ENCODE measurements at regions not wholly inside any gene's neighbourhood (a gene's known extent, or its start where the extent isn't known, plus 50 kb on each side); places are given as distances from the start of the nearest gene placed in this dataset.
A peak's percentile ranks its signal among the peaks of the same experiment; 100 is the strongest.

DNA sequence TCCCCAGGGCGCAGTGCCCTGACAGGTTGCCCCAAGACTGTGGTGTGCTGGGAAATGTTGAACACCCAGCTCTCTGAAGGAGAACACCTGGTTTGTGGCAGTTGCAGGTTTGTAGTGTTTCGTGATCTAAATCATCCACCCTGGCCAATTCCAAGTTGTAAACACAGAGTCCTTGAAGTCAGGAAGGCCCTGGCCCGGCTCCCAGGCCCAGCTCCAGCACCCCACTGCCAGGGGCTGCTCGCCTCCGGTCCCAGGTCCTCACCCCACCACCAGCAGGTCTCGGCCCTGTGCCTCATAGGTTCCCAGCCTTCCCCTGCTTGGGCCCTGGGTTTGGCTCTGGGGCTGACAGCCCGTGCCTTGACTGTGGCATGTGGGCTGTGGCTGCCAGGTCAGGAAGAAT, 121.4 kb upstream of the MLN start:
- peaks cover 2% of the 10 kb centered on the region for H3K9me3 Mint-ChIP-seq
- DNase-seq: no peak
- no peak for ATAC-seq (ENCODE audit: low read depth)
- no peak overlapping the region for H3K27ac Mint-ChIP-seq
- peaks cover 8% of the 10 kb centered on the region for H3K4me1 Mint-ChIP-seq
- peaks cover 5% of the 10 kb centered on the region for H3K27me3 Mint-ChIP-seq
- H3K36me3 Mint-ChIP-seq: no peaks in the 10 kb centered on the region
- POLR2A ChIA-PET: no interaction called here
- H3K4me3 Mint-ChIP-seq: no peak overlapping the region

DNA sequence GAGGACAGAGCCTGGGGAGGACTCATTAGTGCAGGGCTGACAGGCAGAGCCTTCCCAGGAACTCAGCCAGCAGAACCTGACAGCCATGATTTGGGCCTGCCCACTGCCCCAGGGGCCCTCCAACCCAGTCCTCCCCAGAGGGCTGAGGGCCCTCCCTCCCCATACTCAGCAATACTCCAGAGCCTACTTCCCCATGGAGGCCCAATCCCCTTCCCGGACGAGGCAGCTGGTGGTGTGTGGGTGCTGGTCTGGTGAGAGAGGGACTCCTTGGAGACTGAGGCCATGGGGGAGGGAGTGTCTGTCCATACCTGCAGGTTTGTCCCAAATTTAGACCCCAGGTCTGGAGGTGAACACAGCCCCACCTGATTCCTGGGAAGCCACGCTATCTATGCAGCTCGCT, 120.9 kb upstream of the MLN start:
- H3K27ac Mint-ChIP-seq: no peak overlapping the region

DNA sequence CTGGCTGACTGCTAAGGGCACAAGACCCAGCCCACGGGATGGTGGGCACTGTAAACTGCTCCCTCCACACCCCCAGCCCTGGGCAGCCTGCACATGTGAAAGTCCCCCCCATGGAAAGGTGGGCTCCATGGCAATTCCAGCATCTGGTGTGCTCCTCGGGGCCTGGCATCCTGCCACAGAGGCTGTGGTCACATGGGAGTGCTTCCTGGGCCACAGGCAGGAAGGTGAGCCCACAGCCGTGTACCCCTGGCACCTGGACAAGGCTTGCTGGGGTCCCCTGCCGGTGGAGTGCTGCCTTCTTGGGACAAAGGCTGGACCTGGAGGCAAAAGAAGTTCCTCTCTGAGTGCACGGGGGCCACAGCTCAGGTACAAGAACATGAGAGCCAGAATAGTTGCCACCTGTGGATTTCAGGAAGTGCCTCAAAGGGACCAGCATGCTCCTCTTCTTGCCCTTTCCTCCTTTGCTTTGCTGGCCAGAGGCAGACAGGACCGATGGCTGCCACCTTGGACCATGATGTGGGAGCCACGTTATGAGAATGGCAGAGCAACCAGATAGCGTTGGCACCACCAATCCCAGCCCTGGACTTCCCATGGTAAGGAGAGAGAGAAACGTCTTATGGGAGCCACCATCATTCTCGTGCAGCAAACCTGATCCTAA, 120.2 kb upstream of the MLN start:
- DNase-seq: no peak
- Mint-ChIP-seq H3K4me1 (peaks cover 8% of the 10 kb centered on the region), H3K36me3 (no peaks in the 10 kb centered on the region), H3K27me3 (peaks cover 3% of the 10 kb centered on the region), H3K4me3 (no peak overlapping the region), H3K9me3 (peaks cover 2% of the 10 kb centered on the region), H3K27ac (no peak overlapping the region)
- peak; percentile 43 for ATAC-seq (ENCODE audit: low read depth)
- POLR2A ChIA-PET: interaction anchor here (1.5 kb wide), 1 partner anchor 10 kb away, joined by 4 read pairs; no protein-coding TSS in a partner anchor

More for the DNA sequence above, 120.9 kb upstream of the MLN start:
- peaks cover 8% of the 10 kb centered on the region for H3K4me1 Mint-ChIP-seq
- POLR2A ChIA-PET: no interaction called here
- peaks cover 2% of the 10 kb centered on the region for H3K9me3 Mint-ChIP-seq
- ATAC-seq (ENCODE audit: low read depth) (no peak), DNase-seq (no peak)
- H3K36me3 Mint-ChIP-seq: no peaks in the 10 kb centered on the region
- H3K4me3 Mint-ChIP-seq: no peak overlapping the region
- H3K27me3 Mint-ChIP-seq: peaks cover 5% of the 10 kb centered on the region

DNA sequence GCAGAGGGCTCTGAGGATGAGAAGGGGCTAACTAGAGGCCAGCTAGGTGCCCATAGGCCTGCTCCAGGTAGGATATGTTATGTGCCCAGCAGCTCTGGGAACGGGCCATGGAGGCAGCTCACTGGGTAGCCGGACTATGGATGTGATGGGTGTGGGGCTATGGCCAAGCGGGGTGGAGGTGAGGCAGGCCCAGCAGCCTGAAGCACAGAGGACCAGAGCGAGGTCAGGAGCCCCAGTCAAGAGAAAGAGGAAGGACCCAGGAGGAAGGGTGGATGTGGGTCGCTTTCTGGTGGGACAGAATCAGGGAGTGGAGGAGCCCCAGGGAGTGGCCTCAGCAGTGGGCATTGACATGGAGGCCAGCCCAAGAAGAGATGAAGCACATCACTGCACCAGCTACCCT, 117.9 kb upstream of the MLN start:
- no peaks in the 10 kb centered on the region for H3K36me3 Mint-ChIP-seq

DNA sequence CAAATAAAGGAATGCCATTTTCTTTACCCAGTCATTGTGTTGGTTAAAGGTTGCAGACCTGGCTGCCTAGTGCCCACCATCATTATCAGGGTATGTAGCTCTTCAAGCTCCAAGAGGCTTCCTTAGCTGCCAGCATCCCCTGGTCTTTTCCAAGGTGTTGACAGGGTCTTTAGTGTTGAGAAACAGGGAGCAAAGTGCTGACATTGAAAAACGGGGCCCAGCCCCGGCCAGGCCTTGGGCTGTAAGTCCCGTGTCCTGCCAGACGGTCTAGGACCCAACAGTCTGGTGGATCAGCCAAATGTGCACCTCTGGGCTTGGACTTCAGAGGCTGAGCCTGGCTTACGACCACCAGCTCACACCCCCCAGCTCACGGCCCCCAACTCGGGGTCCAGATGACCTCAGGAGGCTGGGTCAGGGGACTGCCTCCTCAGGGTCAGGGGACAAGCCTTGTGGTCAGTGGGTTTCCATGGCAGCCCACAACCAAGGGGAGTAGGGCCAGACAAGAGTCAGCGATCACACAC, 114.4 kb upstream of the MLN start:
- Mint-ChIP-seq H3K27me3 (peaks cover 2% of the 10 kb centered on the region), H3K27ac (no peak overlapping the region), H3K4me1 (peaks cover 18% of the 10 kb centered on the region), H3K36me3 (peaks cover 2% of the 10 kb centered on the region), H3K4me3 (no peak overlapping the region), H3K9me3 (no peaks in the 10 kb centered on the region)
- ATAC-seq (ENCODE audit: low read depth) (no peak), DNase-seq (no peak)
- POLR2A ChIA-PET: interaction anchor here (1.8 kb wide), 1 partner anchor 14 kb away, joined by 4 read pairs; no protein-coding TSS in a partner anchor

More for the DNA sequence above, 117.9 kb upstream of the MLN start:
- Mint-ChIP-seq H3K27me3 (peaks cover 3% of the 10 kb centered on the region), H3K4me1 (peaks cover 8% of the 10 kb centered on the region), H3K27ac (no peak overlapping the region), H3K4me3 (no peak overlapping the region), H3K9me3 (no peaks in the 10 kb centered on the region)
- DNase-seq (no peak), ATAC-seq (ENCODE audit: low read depth) (no peak)
- POLR2A ChIA-PET: interaction anchor here (2.0 kb wide), 1 partner anchor 17 kb away, joined by 5 read pairs; no protein-coding TSS in a partner anchor

DNA sequence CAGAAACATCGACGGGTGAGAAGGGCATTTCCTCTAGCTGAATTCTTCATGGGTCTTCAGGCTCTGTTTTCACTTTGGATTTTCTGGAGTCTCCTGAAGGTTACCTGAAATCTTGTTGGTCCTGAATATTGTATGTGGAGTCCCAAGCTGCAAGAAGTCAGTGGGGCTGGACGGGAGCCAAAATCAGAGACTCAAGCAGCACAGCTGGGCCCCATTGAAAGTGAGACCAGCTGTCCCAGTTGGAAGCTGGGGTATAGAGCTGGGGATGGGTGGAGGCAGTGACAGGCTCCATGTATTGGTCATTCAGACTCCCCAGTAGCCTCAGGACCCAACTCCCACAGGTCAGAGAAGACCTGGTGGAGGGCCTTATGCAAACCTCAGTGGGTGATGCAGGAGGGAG, 111.3 kb upstream of the MLN start:
- ATAC-seq (ENCODE audit: low read depth): no peak
- Mint-ChIP-seq H3K27ac (peak overlapping the region; percentile 82), H3K4me3 (peak overlapping the region; percentile 48), H3K36me3 (peaks cover 2% of the 10 kb centered on the region), H3K4me1 (peaks cover 30% of the 10 kb centered on the region), H3K27me3 (no peaks in the 10 kb centered on the region), H3K9me3 (no peaks in the 10 kb centered on the region)
- DNase-seq: no peak
- POLR2A ChIA-PET: interaction anchor here (0.7 to 4.9 kb wide), 7 partner anchors 8 to 136 kb away, joined by 3 to 59 read pairs (median 4); no protein-coding TSS in a partner anchor

DNA sequence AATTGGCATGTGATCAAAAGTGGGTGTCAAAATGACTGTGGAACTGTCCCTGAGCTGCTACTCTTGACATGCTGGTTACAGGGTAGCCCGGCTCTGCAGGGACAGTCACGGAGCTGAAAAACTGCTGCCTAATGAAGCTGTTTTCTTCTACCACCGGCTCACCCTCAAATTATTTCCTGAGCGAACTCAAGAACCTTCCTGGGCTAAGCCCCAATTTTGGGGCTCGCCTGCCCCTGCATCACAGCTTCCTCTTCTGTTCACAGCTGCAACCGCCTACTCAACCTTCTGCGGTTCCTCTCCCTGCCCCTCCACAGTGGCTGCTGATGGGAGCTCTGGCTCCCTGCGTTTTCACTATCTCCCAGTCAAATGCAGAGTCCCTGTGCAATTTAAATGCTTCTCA, 110.8 kb upstream of the MLN start:
- POLR2A ChIA-PET: interaction anchor here (0.7 to 4.9 kb wide), 7 partner anchors 8 to 135 kb away, joined by 3 to 59 read pairs (median 4); no protein-coding TSS in a partner anchor
- peak; percentile 56 for DNase-seq
- Mint-ChIP-seq H3K4me3 (peak overlapping the region; percentile 48), H3K4me1 (peaks cover 33% of the 10 kb centered on the region), H3K36me3 (peaks cover 2% of the 10 kb centered on the region), H3K27me3 (no peaks in the 10 kb centered on the region), H3K9me3 (no peaks in the 10 kb centered on the region), H3K27ac (peak overlapping the region; percentile 82)
- peak; percentile 93 for ATAC-seq (ENCODE audit: low read depth)

DNA sequence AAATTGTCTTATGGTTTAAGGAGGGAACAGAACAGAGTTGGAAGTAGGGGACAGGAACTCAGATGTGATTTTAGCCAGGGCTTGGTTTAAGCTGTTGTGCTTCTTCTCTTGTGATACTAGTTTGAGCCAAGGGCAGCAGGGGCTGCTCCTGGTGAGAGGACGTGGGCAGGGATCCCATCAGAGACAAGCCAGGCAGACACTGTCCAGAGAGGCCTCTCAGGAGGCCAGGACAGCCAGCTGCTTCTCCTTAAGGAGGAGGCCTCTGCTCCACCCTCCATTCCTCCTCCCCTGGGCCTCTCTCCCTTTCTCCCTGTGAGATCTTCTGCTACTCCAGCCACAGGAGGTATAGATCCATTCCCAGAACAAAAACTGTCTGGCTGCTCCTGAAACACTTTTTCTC, 108.4 kb upstream of the MLN start:
- DNase-seq: no peak
- Mint-ChIP-seq H3K36me3 (peaks cover 5% of the 10 kb centered on the region), H3K4me1 (peaks cover 46% of the 10 kb centered on the region), H3K4me3 (no peak overlapping the region), H3K27me3 (no peaks in the 10 kb centered on the region), H3K27ac (peak overlapping the region; percentile 68), H3K9me3 (no peaks in the 10 kb centered on the region)
- POLR2A ChIA-PET: interaction anchor here (0.5 to 4.9 kb wide), 2 partner anchors 9 to 11 kb away, joined by 3 to 59 read pairs; no protein-coding TSS in a partner anchor
- ATAC-seq (ENCODE audit: low read depth): no peak

DNA sequence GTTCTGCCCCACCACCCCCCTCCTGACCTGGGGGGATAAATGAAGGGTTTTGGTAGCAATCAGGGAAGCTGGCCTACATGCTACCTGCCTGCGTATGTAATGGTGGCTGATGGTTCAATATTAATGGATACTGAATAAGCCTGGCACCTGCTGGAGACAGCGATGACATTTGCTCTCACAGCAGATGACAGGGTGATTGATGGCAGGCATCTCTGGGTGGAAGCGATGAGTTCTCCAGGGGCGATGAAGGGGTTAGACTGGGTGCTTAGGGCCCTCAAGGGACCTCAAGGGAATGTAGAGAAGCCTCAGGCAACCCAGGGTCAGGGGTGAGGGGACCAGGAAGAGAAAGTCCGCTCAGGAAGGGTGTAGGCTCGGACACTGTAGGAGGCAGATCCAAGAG, 107.7 kb upstream of the MLN start:
- H3K36me3 Mint-ChIP-seq: peaks cover 8% of the 10 kb centered on the region
- H3K27ac Mint-ChIP-seq: peak overlapping the region; percentile 19
- H3K4me1 Mint-ChIP-seq: peaks cover 53% of the 10 kb centered on the region
- POLR2A ChIA-PET: no interaction called here
- DNase-seq (no peak), ATAC-seq (ENCODE audit: low read depth) (no peak)
- no peaks in the 10 kb centered on the region for H3K9me3 Mint-ChIP-seq
- H3K27me3 Mint-ChIP-seq: no peaks in the 10 kb centered on the region
- H3K4me3 Mint-ChIP-seq: no peak overlapping the region

DNA sequence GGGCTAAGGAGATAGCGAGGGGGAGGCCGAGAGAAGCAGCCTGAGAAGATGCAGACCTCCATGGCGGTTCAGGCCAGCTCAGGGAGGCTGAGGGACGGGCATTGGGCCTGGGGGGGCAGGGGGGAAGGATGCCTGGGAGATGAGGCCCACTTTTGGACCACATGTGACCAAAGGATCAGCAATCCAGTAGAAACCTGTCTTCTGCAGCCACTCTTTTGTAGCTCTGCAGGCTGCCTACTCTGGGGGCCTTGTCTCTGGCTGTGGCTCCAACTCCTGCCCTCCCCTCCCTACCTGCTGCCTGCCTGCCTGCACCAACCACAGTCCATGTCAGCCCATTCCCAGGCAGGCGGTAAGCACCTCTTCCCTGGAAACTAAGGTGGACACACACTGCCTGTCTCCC, 106.8 kb upstream of the MLN start:
- DNase-seq: no peak
- POLR2A ChIA-PET: no interaction called here
- Mint-ChIP-seq H3K4me1 (peaks cover 60% of the 10 kb centered on the region), H3K27me3 (no peaks in the 10 kb centered on the region), H3K36me3 (peaks cover 6% of the 10 kb centered on the region), H3K4me3 (no peak overlapping the region), H3K9me3 (no peaks in the 10 kb centered on the region), H3K27ac (peak overlapping the region; percentile 35)
- ATAC-seq (ENCODE audit: low read depth): no peak

DNA sequence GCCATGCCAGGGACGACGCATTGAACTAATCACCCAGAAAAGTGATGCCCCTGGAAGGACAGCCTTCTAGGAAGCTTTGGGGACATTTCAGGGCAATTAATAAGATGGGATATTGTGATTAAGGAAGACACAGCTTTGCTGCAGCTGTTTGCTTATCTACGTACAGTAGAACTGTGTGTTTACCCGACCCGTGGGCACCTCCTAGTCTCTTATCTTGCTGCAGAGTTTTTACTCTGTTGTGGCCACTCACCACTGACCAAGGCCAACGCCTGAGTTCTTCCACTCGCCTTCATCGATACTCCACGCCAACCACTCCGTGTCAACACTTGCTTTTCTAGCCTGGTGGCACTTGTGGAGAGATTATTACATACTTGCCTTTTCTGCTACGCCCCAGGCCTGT, 105.9 kb upstream of the MLN start:
- Mint-ChIP-seq H3K27ac (no peak overlapping the region), H3K4me3 (no peak overlapping the region), H3K27me3 (no peaks in the 10 kb centered on the region), H3K9me3 (no peaks in the 10 kb centered on the region), H3K36me3 (peaks cover 5% of the 10 kb centered on the region), H3K4me1 (peaks cover 62% of the 10 kb centered on the region)
- POLR2A ChIA-PET: no interaction called here
- DNase-seq: no peak
- no peak for ATAC-seq (ENCODE audit: low read depth)

DNA sequence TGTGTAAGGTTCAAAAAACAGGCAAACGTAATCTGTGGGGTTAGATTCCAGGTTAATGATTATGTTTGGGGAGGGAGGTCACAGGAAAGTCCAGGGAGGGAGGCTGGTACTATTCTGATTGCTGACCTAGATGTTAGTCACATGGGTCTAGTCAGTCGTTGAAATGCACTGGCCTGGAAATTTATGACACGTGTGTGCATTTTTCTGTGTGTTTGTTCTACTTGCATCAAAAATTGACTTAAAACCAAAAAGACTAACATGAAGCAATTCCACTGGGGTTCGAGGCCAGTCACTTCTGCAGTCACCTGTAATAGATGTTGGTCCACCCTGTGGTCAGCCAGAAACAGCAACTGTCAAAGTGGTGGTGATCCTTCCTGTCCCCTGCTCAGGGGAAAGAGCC, 104.2 kb upstream of the MLN start:
- POLR2A ChIA-PET: no interaction called here

DNA sequence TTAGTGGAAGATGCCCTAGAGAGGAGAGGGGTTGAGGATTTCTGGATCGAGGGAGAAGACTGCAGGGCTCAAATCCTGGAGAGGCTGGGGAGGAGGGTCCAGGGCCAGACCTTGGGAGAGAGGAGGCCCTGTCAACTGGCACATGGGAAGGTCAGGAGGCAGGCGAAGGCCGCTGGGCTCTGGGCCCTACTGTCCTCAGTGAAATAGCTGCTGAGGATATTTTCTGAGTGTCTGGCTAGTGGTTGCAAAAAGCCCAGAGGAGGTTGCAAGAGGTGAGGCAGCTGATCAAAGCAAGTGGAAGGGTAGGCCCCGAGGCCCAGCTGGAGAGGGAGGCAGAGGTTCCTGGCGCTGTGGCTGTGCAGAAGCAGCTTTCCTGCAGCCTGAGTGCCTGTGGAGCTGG, 103.4 kb upstream of the MLN start:
- Mint-ChIP-seq H3K4me3 (peak overlapping the region; percentile 54), H3K9me3 (peaks cover 2% of the 10 kb centered on the region), H3K4me1 (peaks cover 69% of the 10 kb centered on the region), H3K36me3 (peaks cover 9% of the 10 kb centered on the region), H3K27me3 (peaks cover 2% of the 10 kb centered on the region), H3K27ac (peak overlapping the region; percentile 96)
- ATAC-seq (ENCODE audit: low read depth) (no peak), DNase-seq (no peak)
- POLR2A ChIA-PET: interaction anchor here (0.5 to 1.4 kb wide), 4 partner anchors 10 to 1609 kb away, joined by 3 to 6 read pairs (median 4); no protein-coding TSS in a partner anchor

More for the DNA sequence above, 104.2 kb upstream of the MLN start:
- no peak for DNase-seq
- H3K9me3 Mint-ChIP-seq: no peaks in the 10 kb centered on the region
- no peak overlapping the region for H3K4me3 Mint-ChIP-seq
- H3K27me3 Mint-ChIP-seq: no peaks in the 10 kb centered on the region
- peaks cover 5% of the 10 kb centered on the region for H3K36me3 Mint-ChIP-seq
- no peak for ATAC-seq (ENCODE audit: low read depth)
- peaks cover 66% of the 10 kb centered on the region for H3K4me1 Mint-ChIP-seq
- no peak overlapping the region for H3K27ac Mint-ChIP-seq

DNA sequence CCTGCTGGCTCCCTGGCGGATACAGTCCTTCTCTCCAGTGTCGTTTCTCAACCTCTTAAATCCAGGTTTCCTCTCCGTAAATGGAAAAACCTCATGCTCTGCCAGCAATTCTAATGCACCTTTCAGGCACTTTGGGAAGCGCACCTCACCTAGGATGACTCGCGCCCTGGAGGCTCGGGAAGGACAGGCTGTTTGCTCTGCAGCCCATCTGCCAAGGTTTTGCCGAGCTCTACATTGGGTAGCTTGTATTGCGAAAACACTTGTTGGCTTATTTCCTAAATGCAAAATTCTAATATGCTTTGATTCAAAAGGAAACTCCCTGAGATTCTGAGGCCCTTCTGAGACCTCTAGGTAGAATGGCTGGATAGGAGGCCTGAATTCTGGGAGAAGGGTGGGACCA, 102.6 kb upstream of the MLN start:
- POLR2A ChIA-PET: interaction anchor here (1.2 to 1.4 kb wide), 3 partner anchors 9 to 45 kb away, joined by 3 to 6 read pairs (median 4); no protein-coding TSS in a partner anchor
- Mint-ChIP-seq H3K27ac (peak overlapping the region; percentile 96), H3K27me3 (peaks cover 2% of the 10 kb centered on the region), H3K4me1 (peaks cover 70% of the 10 kb centered on the region), H3K4me3 (peak overlapping the region; percentile 88), H3K36me3 (peaks cover 12% of the 10 kb centered on the region), H3K9me3 (peaks cover 2% of the 10 kb centered on the region)
- ATAC-seq (ENCODE audit: low read depth) (no peak), DNase-seq (no peak)

All from activated naive CD8-positive, alpha-beta T cell treated with anti-CD3 and anti-CD28 coated beads, Interleukin-2, amount 10 ng/mL, durations not matched to agents 7 days and 5 days (primary cell).